ENCODE measurements at regions not wholly inside any gene's neighbourhood (a gene's known extent, or its start where the extent isn't known, plus 50 kb on each side); places are given as distances from the start of the nearest gene placed in this dataset.
A peak's percentile ranks its signal among the peaks of the same experiment; 100 is the strongest.

- no peak for DNase-seq (ENCODE audit: low spot score)
Observed at GRCh38 chr14:105873870-105874512, 347.6 kb downstream of the TMEM121 start.

DNA sequence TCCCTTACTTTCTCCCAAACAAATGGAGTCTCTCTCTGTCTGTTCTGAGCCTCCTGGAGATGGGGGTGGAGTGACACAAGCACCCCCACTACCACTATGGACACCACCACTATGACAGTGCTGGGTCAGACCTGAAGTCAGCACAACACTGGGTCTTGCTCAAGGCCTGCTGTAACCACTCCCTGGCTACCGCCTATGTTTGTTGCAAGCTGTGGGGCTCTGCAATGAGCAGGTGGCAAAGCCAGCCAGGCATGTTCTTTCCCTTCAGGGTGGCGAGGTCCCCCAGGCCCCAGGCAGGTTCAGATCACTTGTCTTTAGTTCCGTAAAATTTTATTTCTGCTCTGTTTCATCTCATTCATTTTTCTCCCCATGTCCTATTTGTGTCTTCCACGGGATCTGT lies 349.8 kb downstream of the TMEM121 start:
- DNase-seq (ENCODE audit: low spot score), result peak; percentile 30

GRCh38 chr14:105876829-105877228 lies 350.4 kb downstream of the TMEM121 start:
- DNase-seq (ENCODE audit: low spot score), result peak; percentile 34

- peak; percentile 8 for DNase-seq (ENCODE audit: low spot score)
Observed at GRCh38 chr14:105877645-105878044, 351.3 kb downstream of the TMEM121 start.

DNA sequence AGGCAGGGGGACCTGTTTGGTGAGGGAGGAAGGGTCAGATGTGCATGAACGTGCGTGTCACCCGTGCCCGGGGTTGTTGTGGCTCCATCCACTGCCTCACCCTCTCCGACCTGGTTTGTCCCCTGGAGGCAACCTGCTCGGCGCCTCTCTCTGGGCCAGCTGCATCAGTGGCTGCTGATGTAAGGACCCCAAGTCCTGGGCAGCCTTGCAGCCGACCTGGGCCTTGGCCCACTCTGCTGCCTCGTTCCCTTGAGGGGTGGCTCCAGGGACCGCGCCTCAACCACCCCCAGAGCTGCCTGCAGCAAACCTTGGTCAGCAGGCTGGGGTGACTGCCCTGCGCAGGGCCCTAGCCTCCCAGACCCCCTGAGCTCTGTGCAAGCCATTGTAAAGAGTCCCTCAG lies 351.7 kb downstream of the TMEM121 start:
- DNase-seq (ENCODE audit: low spot score), result peak; percentile 23

GRCh38 chr14:105878554-105878953 lies 352.2 kb downstream of the TMEM121 start:
- peak; percentile 15 for DNase-seq (ENCODE audit: low spot score)

- DNase-seq (ENCODE audit: low spot score), result peak; percentile 37
Observed at GRCh38 chr14:105879503-105879866, 353.1 kb downstream of the TMEM121 start.

DNA sequence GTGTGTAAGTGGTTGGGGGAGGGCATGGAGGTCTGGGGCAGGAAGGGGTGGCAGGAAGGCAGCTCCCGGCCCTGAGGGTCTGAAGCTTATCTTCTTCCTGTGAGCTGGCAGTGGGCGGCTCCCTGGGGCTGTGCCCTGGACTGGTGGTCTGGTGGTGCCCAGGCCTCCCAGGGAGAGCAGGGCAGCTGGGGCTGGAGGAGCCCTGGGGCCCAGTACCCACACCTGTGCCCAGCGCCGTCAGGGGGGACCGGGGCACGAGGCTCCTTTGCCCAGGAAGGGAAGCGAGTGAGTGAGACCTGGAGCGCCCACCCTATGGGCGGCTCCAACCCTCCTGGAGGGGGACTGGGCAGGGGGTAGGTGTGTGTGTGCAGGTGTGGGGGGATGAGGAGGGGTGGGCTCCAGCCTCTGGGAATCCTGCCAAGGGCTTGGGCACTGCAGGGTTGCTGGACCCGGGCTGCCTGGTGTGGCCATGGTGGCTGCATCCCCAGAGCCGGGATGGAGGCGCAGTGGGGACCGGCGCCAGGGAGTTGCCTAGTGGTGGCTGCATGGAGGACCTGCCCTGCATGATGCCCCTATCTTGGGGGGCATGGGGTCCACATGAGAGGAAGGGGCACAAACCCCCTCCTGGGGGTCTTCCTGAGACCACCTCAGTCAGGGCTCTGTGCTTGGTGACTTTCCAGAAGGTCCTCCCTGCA lies 353.6 kb downstream of the TMEM121 start:
- peak; percentile 49 for DNase-seq (ENCODE audit: low spot score)

GRCh38 chr14:105880616-105881015 lies 354.2 kb downstream of the TMEM121 start:
- DNase-seq (ENCODE audit: low spot score), result peak; percentile 53

- DNase-seq (ENCODE audit: low spot score), result peak; percentile 61
Observed at GRCh38 chr14:105881021-105881930, 354.9 kb downstream of the TMEM121 start.

- DNase-seq (ENCODE audit: low spot score), result peak; percentile 48
Observed at GRCh38 chr14:105882011-105882410, 355.6 kb downstream of the TMEM121 start.

DNA sequence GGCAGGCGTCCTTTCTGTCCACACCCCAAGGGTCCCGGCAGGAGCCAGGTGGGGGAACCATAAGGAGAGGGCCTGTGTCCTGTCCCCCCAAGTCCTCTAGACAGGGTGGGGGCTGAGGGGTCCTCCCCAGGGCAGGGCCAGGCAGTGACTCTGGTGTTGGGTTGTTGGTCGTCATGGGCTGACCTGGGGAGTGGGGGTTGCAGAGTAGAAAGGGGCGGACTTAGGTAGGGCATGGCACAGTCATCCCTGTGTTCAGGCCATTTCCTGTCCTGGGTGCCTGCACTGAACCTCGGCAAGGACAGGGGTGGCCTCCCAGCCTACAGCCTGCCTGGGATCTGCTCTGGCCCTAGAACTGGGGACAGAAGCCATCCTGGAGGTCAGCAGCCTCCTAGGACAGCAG lies 356.2 kb downstream of the TMEM121 start:
- DNase-seq (ENCODE audit: low spot score), result peak; percentile 38

DNA sequence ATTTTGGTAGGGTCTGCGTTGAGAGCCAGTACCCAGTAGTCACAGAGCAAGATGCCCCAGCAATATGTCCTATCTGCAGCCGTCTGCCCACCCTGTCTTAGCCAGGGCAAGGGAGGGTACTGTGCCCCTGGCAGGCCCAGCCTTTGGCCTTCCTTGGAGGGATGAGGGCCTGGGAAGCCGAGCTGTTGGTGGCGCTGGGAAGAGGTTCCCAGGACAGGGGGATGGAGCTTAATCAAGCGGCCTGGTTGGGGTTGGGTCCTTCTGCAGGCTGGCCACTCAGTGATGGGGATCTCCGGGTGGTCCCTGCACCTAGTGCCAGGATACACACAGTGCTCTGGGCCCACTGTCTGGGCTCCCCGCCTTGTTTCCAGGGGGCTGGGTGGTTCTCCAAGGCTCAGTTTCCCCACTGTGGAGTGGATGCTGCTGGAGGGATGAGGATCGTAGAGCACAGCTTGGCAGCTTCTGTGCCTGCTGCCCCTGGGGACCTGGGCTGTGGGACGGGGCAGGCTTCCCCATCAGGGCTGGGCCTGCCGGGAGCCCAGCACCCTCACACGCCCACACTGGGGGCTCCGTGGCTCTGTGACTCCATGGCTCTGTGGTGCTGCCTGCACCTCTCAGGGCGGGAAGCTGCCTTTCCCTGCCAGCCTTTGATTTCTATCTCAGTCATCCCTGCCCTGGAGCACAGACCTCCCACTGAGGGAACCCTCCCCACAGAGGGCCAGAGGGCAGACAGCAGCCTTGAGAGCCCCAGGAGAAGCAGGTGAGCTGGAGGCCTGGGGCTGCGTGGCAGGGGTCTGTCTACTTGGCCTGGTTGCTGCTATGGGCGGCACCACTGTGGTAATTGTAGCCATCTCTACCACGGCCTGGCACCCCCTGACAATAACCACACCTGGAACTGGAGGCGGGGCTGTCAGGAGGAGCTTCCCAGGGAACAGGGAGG lies 357.0 kb downstream of the TMEM121 start:
- peak; percentile 34 for DNase-seq (ENCODE audit: low spot score)

GRCh38 chr14:105884192-105884807 lies 357.9 kb downstream of the TMEM121 start:
- DNase-seq (ENCODE audit: low spot score), result peak; percentile 14

DNA sequence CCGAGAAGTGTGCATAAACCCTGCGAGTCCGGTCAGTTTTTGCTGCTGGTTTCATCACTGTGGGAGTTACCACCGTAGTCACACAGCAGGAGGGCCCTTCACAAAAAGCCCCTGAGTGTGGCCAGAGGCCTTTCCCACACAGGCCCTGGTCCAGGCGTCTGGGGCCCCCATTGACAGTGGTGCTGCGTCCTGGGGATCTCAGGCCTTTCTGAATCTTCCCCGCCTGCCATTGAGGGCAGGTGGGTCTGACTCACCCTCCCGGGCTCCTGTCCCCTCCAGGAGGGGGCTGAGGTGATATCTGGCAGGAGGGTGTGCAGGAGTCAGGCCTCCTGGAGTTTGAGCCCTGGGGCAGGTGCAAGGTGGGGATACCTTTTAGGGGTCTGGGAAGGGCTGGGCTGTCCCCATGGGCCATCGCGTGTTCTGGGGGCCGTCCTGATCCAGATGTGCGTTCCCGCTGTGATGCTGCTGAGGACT lies 358.5 kb downstream of the TMEM121 start:
- DNase-seq (ENCODE audit: low spot score), result peak; percentile 51

- peak; percentile 52 for DNase-seq (ENCODE audit: low spot score)
Observed at GRCh38 chr14:105885561-105886320, 359.4 kb downstream of the TMEM121 start.

- DNase-seq (ENCODE audit: low spot score), result peak; percentile 20
Observed at GRCh38 chr14:105886791-105887191, 360.4 kb downstream of the TMEM121 start.

- peak; percentile 12 for DNase-seq (ENCODE audit: low spot score)
Observed at GRCh38 chr14:105887692-105888091, 361.3 kb downstream of the TMEM121 start.

DNA sequence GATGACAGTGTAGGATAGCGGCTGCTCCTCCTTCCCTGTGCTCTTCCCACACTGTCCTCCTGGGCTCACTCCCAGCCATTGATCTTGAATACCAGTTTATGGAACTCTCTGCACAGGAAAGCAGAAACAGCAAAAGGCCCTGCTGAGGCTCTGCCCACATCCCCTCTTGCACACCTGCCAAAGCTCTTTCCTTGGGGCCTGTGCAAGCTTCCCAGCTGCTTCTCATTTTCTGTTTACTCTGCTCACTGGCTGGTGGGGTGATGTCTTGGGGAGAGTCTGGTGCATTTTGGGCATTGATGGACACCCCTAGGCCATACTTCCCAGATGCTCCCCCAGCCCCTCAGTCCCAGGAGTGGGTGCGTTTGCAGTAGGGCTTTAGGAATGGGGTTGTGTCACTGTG lies 361.8 kb downstream of the TMEM121 start:
- peak; percentile 8 for DNase-seq (ENCODE audit: low spot score)

Data from left forelimb (tissue), 1 donor.